ENCODE measurements at regions not wholly inside any gene's neighbourhood (a gene's known extent, or its start where the extent isn't known, plus 50 kb on each side); places are given as distances from the start of the nearest gene placed in this dataset.

- intact Hi-C loops (cut with DNase I) = no loop called here
- Histone ChIP-seq H3K9me3 (no peaks in the 10 kb centered on the region), H3K36me3 (no peaks in the 10 kb centered on the region), H3K4me1 (no peaks in the 10 kb centered on the region), H3K27ac (no peak overlapping the region), H3K27me3 (ENCODE audit: low read depth) (no peaks in the 10 kb centered on the region), H3K4me3 (no peak overlapping the region)
- no peak for DNase-seq
- peak; percentile 50 to 62 for ATAC-seq
- TF ChIP-seq CTCF (IDR thresholded peaks at IDR 0.05) = no peak
Observed at GRCh38 chr4:89420507-89420906, 112.9 kb upstream of the GPRIN3 start.

DNA sequence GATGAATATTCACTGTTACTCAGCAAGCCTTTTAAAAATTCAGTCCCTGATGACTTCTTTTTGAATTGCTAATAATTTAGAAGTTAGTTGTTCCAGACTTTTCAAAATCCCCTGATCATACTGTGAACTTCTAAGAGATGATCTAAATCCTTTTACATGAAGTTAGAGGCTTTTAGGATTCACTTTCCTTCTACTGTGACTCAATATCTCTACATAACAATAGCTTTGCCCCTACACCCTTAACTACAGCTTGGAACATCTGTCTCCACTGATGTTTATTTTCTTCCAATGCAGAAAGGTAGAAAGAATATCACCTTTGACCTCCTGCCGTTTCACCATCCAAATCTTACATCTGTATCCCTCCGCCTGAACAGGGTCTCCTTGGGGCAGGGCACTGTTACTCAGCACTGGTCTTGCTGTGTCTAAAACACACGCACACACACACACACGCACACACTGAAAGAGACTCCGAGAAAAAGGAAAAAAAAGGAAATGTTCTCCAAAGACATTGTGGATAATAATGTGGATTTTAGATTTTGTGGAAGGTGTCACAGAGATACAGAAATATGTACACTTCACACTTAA is 111.6 kb upstream of the GPRIN3 start:
- intact Hi-C loops (cut with DNase I) = no loop called here
- DNase-seq = no peak
- no peak for ATAC-seq
- Histone ChIP-seq H3K27me3 (ENCODE audit: low read depth) (no peaks in the 10 kb centered on the region), H3K27ac (no peak overlapping the region), H3K36me3 (no peaks in the 10 kb centered on the region), H3K4me3 (no peak overlapping the region), H3K9me3 (no peaks in the 10 kb centered on the region), H3K4me1 (no peaks in the 10 kb centered on the region)
- TF ChIP-seq CTCF (IDR thresholded peaks at IDR 0.05) = no peak

- H3K27ac ChIP-seq = no peak overlapping the region
- no peaks in the 10 kb centered on the region for H3K9me3 ChIP-seq
- no peak for ATAC-seq
- no peaks in the 10 kb centered on the region for H3K36me3 ChIP-seq
- intact Hi-C loops (cut with DNase I) = no loop called here
- H3K27me3 ChIP-seq (ENCODE audit: low read depth) = no peaks in the 10 kb centered on the region
- H3K4me3 ChIP-seq = no peak overlapping the region
- no peak for TF ChIP-seq CTCF (IDR thresholded peaks at IDR 0.05)
- no peaks in the 10 kb centered on the region for H3K4me1 ChIP-seq
- DNase-seq = no peak
Observed at GRCh38 chr4:89416960-89417359, 109.4 kb upstream of the GPRIN3 start.

GRCh38 chr4:89413518-89413917 is 105.9 kb upstream of the GPRIN3 start:
- Histone ChIP-seq H3K4me1 (no peaks in the 10 kb centered on the region), H3K9me3 (no peaks in the 10 kb centered on the region), H3K4me3 (no peak overlapping the region), H3K27me3 (ENCODE audit: low read depth) (no peaks in the 10 kb centered on the region), H3K27ac (no peak overlapping the region), H3K36me3 (no peaks in the 10 kb centered on the region)
- intact Hi-C loops (cut with DNase I) = no loop called here
- DNase-seq (no peak), ATAC-seq (no peak)
- no peak for TF ChIP-seq CTCF (IDR thresholded peaks at IDR 0.05)

DNA sequence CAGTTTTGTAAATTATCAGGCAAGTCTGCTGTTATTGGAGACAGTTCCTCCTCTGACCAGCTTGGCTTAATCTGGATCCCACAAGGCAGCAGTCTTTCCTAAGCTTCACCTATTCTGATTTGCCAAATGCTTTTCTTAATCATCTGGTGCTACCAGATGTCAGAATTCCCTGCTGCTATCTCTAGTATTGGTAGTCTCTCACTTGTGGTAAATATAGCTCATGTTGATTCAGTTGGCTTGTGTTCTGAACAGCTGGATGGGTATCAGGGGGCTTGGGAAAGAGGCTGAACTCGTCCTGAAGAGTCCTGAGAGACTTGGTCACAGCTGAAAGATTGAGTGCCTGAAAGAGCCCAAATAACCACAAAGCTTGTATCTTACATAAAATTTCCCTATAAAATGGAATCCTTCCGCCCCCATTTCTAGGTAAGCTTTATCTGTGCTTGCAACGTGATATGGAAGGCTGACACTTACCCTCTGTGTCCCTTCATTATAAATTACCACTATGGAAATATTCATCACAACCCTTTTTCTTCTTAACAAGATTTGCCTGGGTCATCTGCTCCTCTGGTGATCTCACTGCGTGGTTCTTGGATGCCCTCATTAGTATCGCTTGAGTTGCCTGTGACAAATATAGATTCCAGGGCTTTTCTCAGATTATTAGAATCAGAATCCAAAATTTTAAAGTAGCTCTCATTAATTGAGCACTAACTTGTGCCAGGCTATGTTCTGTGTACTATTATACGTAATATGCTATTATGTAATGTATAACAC is 104.1 kb upstream of the GPRIN3 start:
- no peaks in the 10 kb centered on the region for H3K4me1 ChIP-seq
- no peak for DNase-seq
- intact Hi-C loops (cut with DNase I) = no loop called here
- TF ChIP-seq CTCF (IDR thresholded peaks at IDR 0.05) = no peak
- no peaks in the 10 kb centered on the region for H3K36me3 ChIP-seq
- no peak overlapping the region for H3K4me3 ChIP-seq
- H3K9me3 ChIP-seq = no peaks in the 10 kb centered on the region
- no peak overlapping the region for H3K27ac ChIP-seq
- ATAC-seq = no peak
- no peaks in the 10 kb centered on the region for H3K27me3 ChIP-seq (ENCODE audit: low read depth)
